ENCODE measurements at regions not wholly inside any gene's neighbourhood (a gene's known extent, or its start where the extent isn't known, plus 50 kb on each side); places are given as distances from the start of the nearest gene placed in this dataset.

GRCh38 chr2:180699657-180700361 lies 280.6 kb upstream of the UBE2E3 start:
- TF ChIP-seq ZFX (IDR thresholded peaks at IDR 0.05; ENCODE audit: borderline replicate concordance) (no peak), CTCF (IDR thresholded peaks at IDR 0.05) (no peak)
- peak overlapping the region; percentile 71 for H3K27ac ChIP-seq

DNA sequence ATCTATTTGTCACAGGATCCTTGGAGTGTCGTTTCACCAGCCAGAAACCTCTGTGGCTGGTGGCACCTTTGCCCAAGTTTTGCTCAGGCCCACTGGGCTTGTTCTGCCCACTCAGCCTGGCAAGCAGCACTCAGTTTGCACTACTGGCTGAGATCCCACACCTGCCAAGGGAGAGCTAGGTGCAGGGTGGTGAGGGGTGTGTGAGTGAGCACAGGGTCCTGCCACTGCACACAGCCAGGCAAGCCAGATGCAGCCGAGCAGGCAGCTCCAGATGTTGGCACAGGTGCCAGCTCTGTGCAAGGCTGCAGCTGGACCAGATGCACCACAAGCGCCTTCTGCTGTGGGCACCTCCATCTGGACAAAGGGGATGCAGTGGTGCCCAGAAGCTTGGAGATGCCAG lies 281.7 kb upstream of the UBE2E3 start:
- peak overlapping the region; percentile 71 for H3K27ac ChIP-seq
- TF ChIP-seq CTCF (IDR thresholded peaks at IDR 0.05): no peak
- TF ChIP-seq ZFX (IDR thresholded peaks at IDR 0.05; ENCODE audit: borderline replicate concordance): no peak

DNA sequence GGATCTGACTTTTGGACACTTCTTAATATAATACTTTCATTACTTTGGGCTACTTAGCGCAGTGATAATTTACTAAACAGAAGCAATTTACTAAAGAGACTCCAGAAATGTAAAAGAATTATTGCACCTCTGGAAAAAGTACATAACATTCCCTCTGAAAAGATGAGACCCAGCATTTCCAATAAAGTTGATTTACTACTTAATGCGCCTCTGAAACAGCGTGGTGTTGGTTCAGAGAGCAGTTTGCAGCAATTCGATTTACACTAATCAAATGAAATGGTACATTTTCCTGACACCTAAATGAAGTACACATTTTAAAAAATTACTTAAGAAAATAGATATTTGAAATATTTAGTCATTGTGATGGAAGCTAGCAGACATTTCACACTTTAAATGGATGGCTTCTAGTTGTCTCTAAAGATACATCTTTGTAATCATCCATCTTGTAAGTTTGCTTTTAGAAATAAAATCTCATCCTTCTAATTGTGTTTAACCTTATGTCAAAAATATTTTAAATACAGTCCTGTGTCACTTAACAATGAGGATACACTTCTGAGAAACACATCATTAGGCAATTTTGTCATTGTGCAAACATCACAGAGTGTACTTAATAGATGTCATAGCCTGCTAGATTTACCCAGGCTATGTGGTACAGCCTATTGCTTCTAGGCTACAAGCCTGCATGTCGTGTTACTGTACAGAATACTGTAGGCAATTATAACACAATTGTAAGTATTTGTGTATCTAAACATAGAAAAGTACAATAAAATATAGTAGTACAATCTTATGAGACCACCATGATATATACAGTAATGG lies 284.6 kb upstream of the UBE2E3 start:
- TF ChIP-seq CTCF (IDR thresholded peaks at IDR 0.05): no peak
- no peak for TF ChIP-seq ZFX (IDR thresholded peaks at IDR 0.05; ENCODE audit: borderline replicate concordance)
- H3K27ac ChIP-seq: peak overlapping the region; percentile 71

GRCh38 chr2:180694445-180695421 lies 285.7 kb upstream of the UBE2E3 start:
- TF ChIP-seq CTCF (IDR thresholded peaks at IDR 0.05) (no peak), ZFX (IDR thresholded peaks at IDR 0.05; ENCODE audit: borderline replicate concordance) (no peak)
- peak overlapping the region; percentile 71 for H3K27ac ChIP-seq

DNA sequence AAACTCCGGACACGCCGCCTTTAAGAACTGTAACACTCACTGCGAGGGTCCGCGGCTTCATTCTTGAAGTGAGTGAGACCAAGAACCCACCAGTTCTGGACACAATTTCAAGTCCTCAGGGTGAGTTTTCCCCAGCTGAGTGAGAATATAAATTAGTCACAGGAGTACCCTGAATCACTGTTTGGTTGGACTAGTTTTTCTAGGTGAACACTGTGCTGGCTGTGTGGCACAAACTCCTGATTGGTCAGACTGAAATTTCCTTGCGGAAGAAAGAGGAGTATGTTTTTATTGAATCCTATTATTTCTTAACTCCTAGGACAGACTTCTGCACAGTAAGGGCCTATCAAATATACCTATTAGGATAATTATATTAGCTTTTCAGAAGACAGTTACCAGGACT lies 288.1 kb upstream of the UBE2E3 start:
- TF ChIP-seq CTCF (IDR thresholded peaks at IDR 0.05): no peak
- TF ChIP-seq ZFX (IDR thresholded peaks at IDR 0.05; ENCODE audit: borderline replicate concordance): no peak
- peak overlapping the region; percentile 71 for H3K27ac ChIP-seq

DNA sequence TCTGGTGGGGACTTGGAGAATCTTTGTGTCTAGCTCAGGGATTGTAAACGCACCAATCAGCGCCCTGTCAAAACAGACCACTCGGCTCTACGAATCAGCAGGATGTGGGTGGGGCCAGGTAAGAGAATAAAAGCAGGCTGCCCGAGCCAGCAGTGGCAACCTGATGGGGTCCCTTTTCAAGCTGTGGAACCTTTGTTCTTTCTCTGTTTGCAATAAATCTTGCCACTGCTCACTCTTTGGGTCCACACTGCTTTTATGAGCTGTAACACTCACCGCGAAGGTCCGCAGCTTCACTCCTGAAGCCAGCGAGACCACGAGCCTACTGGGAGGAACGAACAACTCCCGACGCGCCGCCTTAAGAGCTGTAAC lies 288.6 kb upstream of the UBE2E3 start:
- H3K27ac ChIP-seq: peak overlapping the region; percentile 71

DNA sequence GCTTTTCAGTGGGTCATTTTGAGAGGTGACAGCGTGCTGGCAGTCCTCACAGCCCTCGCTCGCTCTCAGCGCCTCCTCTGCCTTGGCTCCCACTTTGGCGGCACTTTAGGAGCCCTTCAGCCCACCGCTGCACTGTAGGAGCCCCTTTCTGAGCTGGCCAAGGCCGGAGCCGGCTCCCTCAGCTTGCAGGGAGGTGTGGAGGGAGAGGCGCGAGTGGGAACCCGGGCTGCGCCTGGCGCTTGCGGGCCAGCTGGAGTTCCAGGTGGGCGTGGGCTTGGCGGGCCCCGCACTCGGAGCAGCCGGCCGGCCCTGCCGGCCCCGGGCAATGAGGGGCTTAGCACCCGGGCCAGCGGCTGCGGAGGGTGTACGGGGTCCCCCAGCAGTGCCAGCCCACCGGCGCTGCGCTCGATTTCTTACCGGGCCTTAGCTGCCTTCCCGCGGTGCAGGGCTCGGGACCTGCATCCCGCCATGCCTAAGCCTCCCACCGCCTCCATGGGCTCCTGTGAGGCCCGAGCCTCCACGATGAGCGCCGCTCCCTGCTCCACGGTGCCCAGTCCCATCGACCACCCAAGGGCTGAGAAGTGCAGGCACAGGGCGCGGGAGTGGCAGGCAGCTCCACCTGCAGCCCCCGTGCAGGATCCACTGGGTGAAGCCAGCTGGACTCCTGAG lies 289.1 kb upstream of the UBE2E3 start:
- peak overlapping the region; percentile 71 for H3K27ac ChIP-seq

Data from 22Rv1 (cell line).